SW 1271 (cell line): ENCODE measurements at regions not wholly inside any gene's neighbourhood (a gene's known extent, or its start where the extent isn't known, plus 50 kb on each side); places are given as distances from the start of the nearest gene placed in this dataset.

Experiments used
- DNase-seq, 2 experiments: peaks; one replicate each; lab custom pipeline; 2025; lab: John Stamatoyannopoulos, UW

DNA sequence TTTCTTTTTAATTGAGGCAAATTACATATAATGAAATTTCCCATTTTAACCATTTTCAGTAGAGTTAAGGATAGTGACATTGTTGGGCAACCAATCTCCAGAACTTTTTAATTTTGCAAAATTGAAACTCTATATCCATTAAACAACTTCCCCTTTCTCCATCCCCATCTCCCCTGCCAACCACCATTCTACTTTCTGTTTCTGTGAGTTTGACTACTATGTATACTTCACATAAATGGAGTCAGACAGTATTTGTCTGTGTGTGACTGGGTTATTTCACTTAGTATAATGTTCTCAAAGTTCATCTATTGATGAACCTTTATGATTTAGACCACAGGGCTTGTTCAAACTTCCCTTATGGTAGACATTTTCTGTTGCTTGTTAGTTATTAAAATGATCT, 364.5 kb upstream of the MAD2L1 start:
- no peak for DNase-seq

DNA sequence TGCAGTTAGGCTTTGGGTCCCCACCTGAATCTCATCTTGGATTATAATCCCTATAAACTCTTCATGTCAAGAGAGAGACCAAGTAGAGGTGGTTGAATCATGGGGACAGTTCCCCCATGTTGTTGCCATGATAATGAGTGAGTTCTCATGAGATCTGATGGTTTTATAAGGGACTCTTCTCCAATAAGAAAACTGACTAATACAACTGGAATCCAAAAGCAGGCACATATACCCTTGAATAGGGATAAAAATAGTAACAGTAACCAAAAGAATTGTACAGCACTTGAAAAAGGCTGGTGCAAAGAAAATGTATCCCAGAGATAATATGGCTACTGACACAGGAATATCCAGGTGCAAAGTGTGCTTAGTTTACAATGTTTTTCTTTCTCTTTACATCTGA, 351.5 kb upstream of the MAD2L1 start:
- no peak for DNase-seq

- DNase-seq: no peak
These were observed 349.2 kb upstream of the MAD2L1 start for GRCh38 chr4:120415896-120416295.

- no peak for DNase-seq
These were observed 340.3 kb upstream of the MAD2L1 start for GRCh38 chr4:120406960-120407359.

GRCh38 chr4:120403296-120403695, 336.6 kb upstream of the MAD2L1 start:
- no peak for DNase-seq

DNA sequence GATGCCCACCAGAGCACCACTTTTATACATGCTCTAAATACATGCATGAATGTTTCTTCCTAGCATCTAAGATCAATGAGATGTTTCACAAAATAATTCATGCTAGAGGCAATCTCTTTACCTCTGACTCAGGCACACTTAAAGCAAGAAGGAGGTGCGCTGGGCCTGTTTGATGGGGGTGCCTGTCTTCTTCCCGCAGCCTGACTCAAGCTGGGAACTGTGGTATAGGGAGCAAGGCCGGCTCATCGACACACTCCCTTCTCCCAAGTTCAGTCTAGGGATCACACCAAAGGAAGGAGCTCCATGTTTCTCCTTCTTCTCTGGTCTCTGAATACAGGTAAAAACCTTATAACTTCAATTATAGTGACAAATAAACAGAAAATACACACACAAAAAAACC, 333.8 kb upstream of the MAD2L1 start:
- no peak for DNase-seq

DNA sequence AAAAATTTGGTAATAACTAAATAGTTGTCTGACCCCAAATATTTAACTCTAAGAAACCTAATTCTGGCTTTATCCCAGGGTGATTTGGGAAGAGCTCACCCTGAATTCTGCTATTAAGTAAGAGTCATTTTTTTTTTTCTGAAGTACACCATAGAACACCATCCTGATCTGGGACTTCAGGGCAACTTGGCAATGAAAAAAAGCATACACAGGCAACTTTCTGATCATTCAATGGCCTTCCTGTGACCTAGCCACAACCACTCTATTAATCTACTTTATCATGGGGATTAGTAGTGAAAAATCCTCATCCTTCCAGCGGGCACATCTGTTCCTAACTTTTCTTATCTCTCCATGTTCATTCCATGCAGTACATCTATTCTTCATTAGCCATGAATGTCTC, 333.2 kb upstream of the MAD2L1 start:
- no peak for DNase-seq

- no peak for DNase-seq
These were observed 329.1 kb upstream of the MAD2L1 start for GRCh38 chr4:120395746-120396145.

DNA sequence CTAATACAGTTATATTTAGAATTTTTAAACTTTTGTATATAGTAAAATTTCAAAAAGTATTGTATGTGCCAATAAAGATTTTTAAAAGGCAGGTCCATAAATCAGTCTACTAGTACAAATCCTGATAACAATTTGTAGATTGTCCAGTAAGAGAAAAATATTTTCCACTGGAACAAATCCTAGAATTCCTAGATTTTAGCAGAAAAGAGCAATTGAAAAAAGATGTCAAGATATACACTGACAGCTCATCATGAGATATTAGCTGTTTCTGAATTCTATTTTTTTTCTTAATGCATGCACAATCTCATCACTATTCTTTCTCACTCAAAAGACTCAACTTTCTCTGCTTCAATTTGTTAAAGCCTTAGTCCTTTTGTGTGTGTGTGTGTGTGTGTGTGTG, 289.2 kb upstream of the MAD2L1 start:
- DNase-seq: no peak

- no peak for DNase-seq
These were observed 287.7 kb upstream of the MAD2L1 start for GRCh38 chr4:120354381-120354780.

GRCh38 chr4:120353235-120353634, 286.6 kb upstream of the MAD2L1 start:
- no peak for DNase-seq

- DNase-seq: no peak
These were observed 286.1 kb upstream of the MAD2L1 start for GRCh38 chr4:120352739-120353138.

DNA sequence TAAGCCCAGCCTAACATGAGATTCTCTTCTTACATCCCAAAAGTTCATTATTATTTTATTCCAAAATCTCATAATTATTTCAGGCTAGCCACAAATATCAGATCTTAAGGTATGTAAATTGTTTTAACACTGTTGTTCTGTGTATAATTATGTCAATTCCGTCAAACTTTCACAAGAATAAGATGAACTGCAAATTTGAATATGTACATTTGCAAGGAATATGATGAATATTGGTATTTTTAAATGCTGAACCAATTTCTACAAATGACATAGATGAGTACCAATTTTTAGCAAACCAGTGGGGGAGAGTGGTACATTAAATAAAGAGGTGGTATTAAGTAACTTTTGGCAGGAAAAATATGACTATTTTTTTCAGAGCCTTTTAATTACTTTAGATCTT, 282.3 kb upstream of the MAD2L1 start:
- DNase-seq: no peak

GRCh38 chr4:120348521-120348920, 281.9 kb upstream of the MAD2L1 start:
- no peak for DNase-seq

- DNase-seq: no peak
These were observed 265.1 kb upstream of the MAD2L1 start for GRCh38 chr4:120331486-120332370.

GRCh38 chr4:120329386-120329785, 262.7 kb upstream of the MAD2L1 start:
- no peak for DNase-seq

GRCh38 chr4:120327276-120327675, 260.6 kb upstream of the MAD2L1 start:
- DNase-seq: no peak

DNA sequence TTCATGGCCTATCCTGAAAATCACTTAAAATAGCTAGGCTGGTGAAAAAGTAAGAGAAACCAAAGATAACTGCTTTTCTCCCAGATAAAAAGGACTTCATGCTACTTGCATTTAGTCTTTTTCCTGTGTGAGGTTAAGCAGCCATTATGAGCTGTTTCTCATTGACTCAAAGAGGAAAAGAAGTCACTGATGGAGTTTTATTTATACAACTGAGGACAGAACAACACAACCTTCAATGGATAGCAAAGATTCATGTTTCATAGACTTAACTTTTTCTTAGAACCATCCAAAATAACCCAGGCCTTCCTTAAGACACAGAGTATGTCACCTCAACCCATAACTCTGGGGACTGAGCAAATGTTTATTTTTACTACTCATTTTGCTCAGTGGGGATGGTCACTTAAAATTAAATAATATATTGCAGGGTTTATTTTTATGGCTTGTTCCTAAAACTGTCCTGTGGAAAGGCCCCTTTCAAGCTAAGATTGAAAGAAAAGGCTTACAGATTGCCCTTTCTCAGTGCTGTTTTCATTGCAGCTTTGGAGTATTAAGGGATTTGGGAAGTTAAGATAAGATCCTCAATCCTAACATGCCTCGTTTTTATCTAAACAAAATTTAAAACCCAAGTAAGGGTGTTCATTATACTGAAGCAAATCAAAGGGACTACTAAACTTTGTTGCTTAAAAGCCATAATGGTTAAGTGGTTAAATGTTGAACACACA, 252.6 kb upstream of the MAD2L1 start:
- DNase-seq: no peak

DNA sequence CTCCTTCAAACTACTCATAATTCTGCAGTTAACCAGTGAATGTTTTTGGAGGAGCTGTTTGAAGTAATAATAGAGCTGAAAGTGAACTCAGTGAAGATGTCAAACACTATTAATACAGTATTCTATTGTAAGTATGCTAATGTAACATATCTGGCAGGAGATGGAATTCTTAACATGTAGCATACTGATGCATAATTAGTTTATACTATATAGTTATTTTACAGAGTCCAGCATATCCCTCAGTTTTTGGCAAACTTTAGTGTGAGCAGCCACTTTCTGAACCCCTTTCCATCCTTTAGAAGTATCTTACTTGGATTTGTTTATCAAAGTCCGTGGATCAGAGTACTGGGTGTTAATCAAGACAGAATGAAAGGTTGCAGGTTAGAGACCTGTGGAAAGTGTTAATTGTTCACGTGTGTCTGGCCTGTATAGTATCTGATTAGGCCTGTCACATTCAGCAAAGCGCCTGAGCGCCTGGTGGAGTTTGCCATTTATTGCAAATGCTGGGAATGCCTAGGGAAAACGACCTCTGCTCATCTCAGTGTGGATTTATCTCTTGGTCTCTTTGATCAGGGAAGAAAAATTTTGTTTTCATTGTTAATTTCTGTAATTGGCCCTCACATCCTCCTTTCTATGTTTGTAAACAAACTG, 251.7 kb upstream of the MAD2L1 start:
- no peak for DNase-seq

- no peak for DNase-seq
These were observed 251.1 kb upstream of the MAD2L1 start for GRCh38 chr4:120317713-120318112.

GRCh38 chr4:120316416-120316815, 249.8 kb upstream of the MAD2L1 start:
- DNase-seq: no peak

GRCh38 chr4:120314969-120315368, 248.3 kb upstream of the MAD2L1 start:
- DNase-seq: no peak

DNA sequence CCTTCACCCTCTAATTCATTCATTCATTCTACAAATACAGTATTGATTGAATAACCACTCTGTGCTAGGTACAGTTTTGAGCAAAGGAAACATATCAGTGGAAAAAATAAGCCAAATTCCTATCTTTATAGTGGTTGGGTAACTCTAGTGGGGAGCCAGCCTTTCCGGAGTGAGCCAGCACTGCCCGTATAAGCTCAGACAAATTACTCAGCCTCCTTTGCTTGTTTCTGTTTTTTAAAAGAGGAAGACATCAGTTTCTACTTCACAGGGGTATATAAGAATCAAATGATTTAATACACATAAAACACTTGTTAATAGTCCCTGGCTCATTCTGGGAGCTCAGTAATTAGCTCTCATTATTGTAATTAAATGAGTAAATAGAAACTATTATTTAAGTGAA, 238.2 kb upstream of the MAD2L1 start:
- no peak for DNase-seq
